ENCODE measurements at regions not wholly inside any gene's neighbourhood (a gene's known extent, or its start where the extent isn't known, plus 50 kb on each side); places are given as distances from the start of the nearest gene placed in this dataset.

DNA sequence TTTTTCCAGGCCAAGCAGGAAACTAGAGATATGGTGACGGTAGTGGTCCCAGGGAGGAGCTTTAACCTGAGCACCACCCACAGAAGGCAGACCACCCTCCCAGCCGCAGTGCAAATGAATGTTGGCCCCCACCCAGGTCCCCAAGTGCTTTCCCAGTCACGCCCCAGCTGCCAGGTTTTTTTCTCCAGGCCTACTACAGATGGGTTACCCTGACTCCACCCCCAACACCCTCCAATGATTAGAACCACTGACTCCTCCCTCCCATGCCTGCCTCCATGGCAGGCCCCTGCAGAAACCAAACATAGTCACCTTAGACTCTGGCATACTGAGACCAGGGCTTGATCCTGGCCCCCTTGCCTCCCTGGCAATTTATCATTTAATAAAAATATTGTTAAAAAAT is 58.7 kb upstream of the CHST1 start:
- DNase-seq (ENCODE audit: low read depth): no peak

- DNase-seq (ENCODE audit: low read depth): no peak
Observed at GRCh38 chr11:45723397-45723796, 58.0 kb upstream of the CHST1 start.

DNA sequence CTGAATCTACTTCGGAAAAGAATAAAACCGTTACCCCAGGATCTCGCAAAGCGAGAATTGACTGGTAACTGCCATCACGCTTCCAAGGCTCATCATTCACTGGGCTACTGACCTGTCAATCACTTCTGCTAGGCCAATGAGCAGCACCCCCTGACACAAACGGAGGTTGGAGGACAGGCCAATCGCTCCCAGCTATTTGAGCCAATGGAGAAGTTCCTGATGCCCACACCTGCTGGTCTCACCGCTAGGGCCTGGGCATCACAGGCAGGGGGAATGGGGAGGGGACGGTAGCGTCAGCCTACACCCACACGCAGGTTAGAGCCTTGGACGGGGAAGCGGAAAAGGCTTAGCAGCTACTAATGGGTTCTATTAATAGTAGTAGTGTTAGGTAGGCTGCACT is 56.7 kb upstream of the CHST1 start:
- DNase-seq (ENCODE audit: low read depth): no peak

- no peak for DNase-seq (ENCODE audit: low read depth)
Observed at GRCh38 chr11:45717526-45717925, 52.1 kb upstream of the CHST1 start.

GRCh38 chr11:45715418-45715817 is 50.0 kb upstream of the CHST1 start:
- no peak for DNase-seq (ENCODE audit: low read depth)

Data from amniotic epithelial cell (primary cell).